ENCODE measurements at regions not wholly inside any gene's neighbourhood (a gene's known extent, or its start where the extent isn't known, plus 50 kb on each side); places are given as distances from the start of the nearest gene placed in this dataset.

DNA sequence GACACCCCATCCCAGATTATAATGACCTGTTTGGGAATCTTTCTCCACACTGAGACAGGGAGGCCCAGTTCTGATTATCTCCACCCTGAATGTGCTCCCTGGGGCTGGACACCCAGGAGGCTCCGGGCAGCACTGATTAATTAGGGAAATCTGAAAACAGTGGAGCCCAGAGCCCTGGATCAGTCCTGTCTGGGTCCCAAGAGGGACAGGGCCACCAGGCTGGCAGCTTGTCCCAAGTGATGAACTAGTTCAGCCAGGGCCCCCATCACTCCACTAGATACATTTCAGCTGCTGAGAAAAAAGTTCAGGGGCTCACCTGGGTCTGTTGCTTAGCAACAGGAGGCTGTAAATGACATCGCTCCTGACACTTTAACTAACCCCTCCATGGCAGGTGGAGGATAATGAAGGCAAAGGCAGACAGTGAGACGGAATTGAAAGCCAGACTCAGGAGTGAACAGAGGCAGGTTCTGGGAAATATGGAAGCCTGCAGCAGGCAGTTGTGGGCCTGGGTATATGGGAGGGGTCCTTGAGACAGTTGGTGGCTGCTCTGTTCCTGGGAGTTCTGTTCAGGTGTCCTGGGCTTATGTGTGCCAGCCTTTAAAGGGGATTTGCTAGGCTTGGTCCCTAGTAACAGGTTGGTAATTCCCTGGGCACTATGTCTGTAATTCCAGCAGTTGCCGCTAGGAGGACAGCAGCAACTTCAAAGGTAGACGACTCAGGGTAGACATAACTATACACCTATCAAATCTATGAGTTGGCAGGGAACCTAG, 78.3 kb upstream of the CTNNBL1 start:
- TF ChIP-seq TAF1 (IDR thresholded peaks at IDR 0.05; ENCODE audit: borderline replicate concordance, low read depth, low read length) = no peak
- TF ChIP-seq POLR2A (IDR thresholded peaks at IDR 0.05; ENCODE audit: low read depth, low read length) = no peak
